GM20000 (cell line): ENCODE measurements at regions not wholly inside any gene's neighbourhood (a gene's known extent, or its start where the extent isn't known, plus 50 kb on each side); places are given as distances from the start of the nearest gene placed in this dataset.

Experiments
- DNase-seq: peaks from one replicate; pipeline ENCODE4 v3.0.0; 2012; ENCODE audit warnings: low spot score
- CTCF ChIP-seq: IDR thresholded peaks from 2 replicates; pipeline ENCODE4 v1.5.1; 2012; ENCODE audit warnings: mild to moderate bottlenecking, control low read depth; ENCODE audit errors: extremely low read depth, missing control alignments

DNA sequence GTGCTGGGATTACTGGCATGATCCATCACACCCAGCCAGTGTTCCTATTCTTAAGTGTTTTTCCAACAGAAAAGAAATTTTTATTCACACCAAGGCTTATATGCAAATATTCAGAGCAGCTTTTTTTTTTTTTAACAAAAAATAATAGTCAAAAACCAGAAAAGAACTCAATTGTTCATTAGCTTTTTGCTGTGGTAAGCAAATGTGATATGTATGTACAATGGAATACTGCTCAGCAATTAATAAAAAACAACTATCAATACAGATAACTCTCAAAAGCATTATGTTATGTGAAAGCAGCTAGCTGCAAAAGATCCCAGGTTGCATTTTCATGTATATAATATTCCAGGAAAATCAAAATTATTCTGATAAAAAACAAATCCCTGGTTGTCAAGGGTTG is 132.3 kb downstream of the SLIT2 start:
- TF ChIP-seq CTCF: no peak
- no peak for DNase-seq

DNA sequence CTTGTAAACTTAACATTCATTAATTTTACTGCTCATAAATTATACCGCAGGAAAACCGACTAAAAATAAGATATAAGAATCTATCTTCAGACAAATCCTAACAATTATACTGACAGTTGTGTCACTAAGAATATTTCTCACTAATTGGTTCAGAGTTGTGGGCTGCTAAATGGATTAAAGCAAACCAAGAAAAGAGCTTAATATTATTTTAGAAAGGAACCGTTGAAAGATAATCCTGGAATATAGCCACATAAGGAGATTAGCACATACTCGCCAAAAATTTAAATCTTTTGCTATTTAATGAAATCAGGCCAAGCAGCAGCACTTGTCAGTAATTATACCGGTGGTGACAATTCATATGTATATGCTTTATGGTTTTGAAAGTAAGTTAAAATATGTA is 132.8 kb downstream of the SLIT2 start:
- no peak for DNase-seq
- TF ChIP-seq CTCF: no peak

GRCh38 chr4:20386001-20386740 is 134.5 kb downstream of the SLIT2 start:
- no peak for TF ChIP-seq CTCF
- no peak for DNase-seq

GRCh38 chr4:20386906-20387305 is 135.2 kb downstream of the SLIT2 start:
- no peak for DNase-seq
- no peak for TF ChIP-seq CTCF

DNA sequence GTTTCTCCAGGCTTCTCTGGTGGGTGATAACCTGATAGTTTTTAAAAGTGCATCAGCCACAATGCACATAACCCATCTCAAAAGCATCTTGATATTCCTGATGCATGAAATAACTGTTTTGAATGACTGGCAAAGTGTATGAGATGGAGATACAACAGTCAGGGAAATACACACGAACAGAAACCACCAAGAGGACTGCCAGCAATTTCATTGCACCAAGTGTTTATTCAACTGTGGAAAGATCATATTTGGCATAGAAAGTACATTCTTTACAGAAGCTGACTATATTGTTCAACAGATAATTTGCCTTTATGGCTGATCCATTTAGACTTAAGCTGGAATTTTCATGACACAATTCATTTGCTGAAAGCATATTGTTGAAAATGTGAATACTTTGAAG is 139.5 kb downstream of the SLIT2 start:
- no peak for TF ChIP-seq CTCF
- no peak for DNase-seq

DNA sequence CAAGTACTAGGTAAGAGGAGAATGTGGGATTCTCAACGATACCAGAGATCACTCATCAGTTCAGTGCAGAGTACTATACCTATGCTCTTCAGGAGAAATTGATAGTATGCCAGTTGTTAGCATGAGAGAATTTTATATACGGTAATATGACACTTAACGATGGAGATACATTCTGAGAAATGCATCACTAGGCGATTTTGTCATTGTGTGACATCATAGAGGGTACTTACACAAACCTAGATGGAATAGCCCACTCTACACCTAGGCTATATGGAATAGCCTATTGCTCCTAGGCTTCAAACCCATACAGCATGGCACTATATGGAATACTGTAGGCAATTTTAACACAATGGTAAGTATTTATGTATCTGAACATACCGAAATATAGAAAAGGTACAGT is 140.2 kb downstream of the SLIT2 start:
- no peak for TF ChIP-seq CTCF
- no peak for DNase-seq

DNA sequence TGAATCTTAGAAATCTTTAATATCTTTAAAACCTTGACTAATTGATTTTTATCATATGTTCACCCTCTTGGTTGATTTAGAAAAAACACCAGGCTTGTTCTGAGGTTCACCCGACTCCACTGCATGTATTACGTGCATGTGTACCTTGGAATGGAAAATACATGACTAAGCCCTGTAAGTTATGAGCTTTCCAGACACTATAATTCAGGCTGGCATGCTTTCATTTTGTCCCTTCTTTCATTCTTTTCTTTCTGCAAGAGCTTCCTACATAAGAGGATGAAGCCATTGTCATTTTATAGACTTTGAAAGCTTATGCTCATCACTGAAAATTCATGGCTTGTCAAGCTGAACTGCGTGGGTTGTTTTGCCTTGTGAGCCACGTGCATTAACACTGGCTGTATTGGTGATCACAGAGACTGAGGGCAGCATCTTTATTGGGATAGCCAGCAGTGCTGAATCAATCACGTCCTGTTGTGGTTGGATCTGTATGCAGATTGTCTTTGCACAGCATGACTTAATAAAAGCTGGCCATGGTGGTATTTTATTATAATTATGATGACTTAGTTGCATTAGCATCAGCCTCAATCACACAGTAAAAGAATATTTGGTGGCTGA is 141.9 kb downstream of the SLIT2 start:
- TF ChIP-seq CTCF: no peak
- DNase-seq: no peak
